ENCODE measurements at regions not wholly inside any gene's neighbourhood (a gene's known extent, or its start where the extent isn't known, plus 50 kb on each side); places are given as distances from the start of the nearest gene placed in this dataset.

- TF ChIP-seq NRF1 (conservative IDR thresholded peaks at IDR 0.05; ENCODE audit: low read depth, low read length) (no peak), ZBED1 (IDR thresholded peaks at IDR 0.05; ENCODE audit: borderline replicate concordance) (no peak), PAX5 (IDR thresholded peaks at IDR 0.05; ENCODE audit: borderline replicate concordance, low read depth, low read length) (no peak), RAD21 (IDR thresholded peaks at IDR 0.05; ENCODE audit: insufficient read depth, low read depth, low read length) (no peak), CTCF (IDR thresholded peaks at IDR 0.05 in 2 of 3, conservative IDR thresholded peaks at IDR 0.05 in 1 of 3; ENCODE audit: control insufficient read depth in 2 of 3, extremely low read depth in 1 of 3, insufficient read depth in 1 of 3, low read depth in 3 of 3, low read length in 3 of 3) (no peak), IRF3 (IDR thresholded peaks at IDR 0.05) (no peak), E4F1 (IDR thresholded peaks at IDR 0.05; ENCODE audit: borderline replicate concordance, partially characterized antibody) (no peak), SPI1 (IDR thresholded peaks at IDR 0.05; ENCODE audit: borderline replicate concordance, insufficient read depth, low read depth, low read length) (no peak), CHD1 (IDR thresholded peaks at IDR 0.05; ENCODE audit: low read depth, low read length) (no peak), HCFC1 (IDR thresholded peaks at IDR 0.05; ENCODE audit: low read length) (no peak), PKNOX1 (IDR thresholded peaks at IDR 0.05) (no peak), ATF7 (IDR thresholded peaks at IDR 0.05; ENCODE audit: low read depth) (no peak)
- no peaks in the 10 kb centered on the region for H3K36me3 ChIP-seq (ENCODE audit: control insufficient read depth in 2 of 2, insufficient read depth in 2 of 2, low read length in 1 of 2)
- ChIA-PET SMC1A (ENCODE audit: uncharacterized antibody, unreplicated experiment) (interaction anchor here (0.6 kb wide), 1 partner anchor 130 kb away, joined by 3 read pairs; no protein-coding TSS in a partner anchor), POLR2A (no interaction called here), CTCF (interaction anchor here (1.6 kb wide), 1 partner anchor 21 kb away, joined by 3 read pairs; no protein-coding TSS in a partner anchor), RAD21 (ENCODE audit: unreplicated experiment) (no interaction called here)
- ATAC-seq (no peak), FAIRE-seq (no peak), DNase-seq (ENCODE audit: low read depth, low spot score) (no peak)
- in situ Hi-C loops (cut with MboI) (no loop called here), intact Hi-C loops (cut with micrococcal nuclease; ENCODE audit: unreplicated experiment) (no loop called here)
- no TSS peak for BruUV-seq (replicated peaks)
- no peaks in the 10 kb centered on the region for H3K79me2 ChIP-seq (ENCODE audit: control insufficient read depth, insufficient read depth, low read length)
- no peak overlapping the region for H2AFZ ChIP-seq (ENCODE audit: control insufficient read depth, low read depth, low read length)
- no peak overlapping the region for H3K4me3 ChIP-seq
- no peak overlapping the region for H3K27ac ChIP-seq (ENCODE audit: control insufficient read depth, insufficient read depth)
- no peak overlapping the region for H3K4me2 ChIP-seq (ENCODE audit: control insufficient read depth, insufficient read depth)
- no peaks in the 10 kb centered on the region for H3K4me1 ChIP-seq (ENCODE audit: control insufficient read depth, insufficient read depth, low read length)
- no peaks in the 10 kb centered on the region; the same call in 1 of the 3 replicates for H3K9me3 ChIP-seq (replicated peaks; ENCODE audit: control insufficient read depth, insufficient read depth, low read length)
- H3K9ac ChIP-seq (ENCODE audit: control insufficient read depth, insufficient read depth, low read length) = no peak overlapping the region
- H4K20me1 ChIP-seq (ENCODE audit: control insufficient read depth, insufficient read depth) = no peaks in the 10 kb centered on the region
- no peaks in the 10 kb centered on the region for H3K27me3 ChIP-seq (replicated peaks in 1 of 2; ENCODE audit: control insufficient read depth in 2 of 2, insufficient read depth in 2 of 2, low read length in 1 of 2)
Observed at GRCh38 chr2:118166242-118166641, 78.0 kb downstream of the INSIG2 start.

Measured in GM12878 (cell line).